Tibial nerve (tissue), 3 donors: ENCODE measurements at regions not wholly inside any gene's neighbourhood (a gene's known extent, or its start where the extent isn't known, plus 50 kb on each side); places are given as distances from the start of the nearest gene placed in this dataset.

ENCODE experiments used
- POLR2A ChIP-seq, 2 donors: fragments of 450-650 bp; IDR thresholded peaks; one replicate each; pipeline ENCODE4 v1.6.1; 2017; ENCODE audit warnings: antibody characterized with exemption in 2 of 2, mild to moderate bottlenecking in 2 of 2, moderate library complexity in 2 of 2
- TF ChIP-seq, protein P1 (sequence below), 5 experiments: fragments of 200-600 bp in 3 of 5; fragments of 450-650 bp in 2 of 5; sonication (generic) in 3 of 5; IDR thresholded peaks; one replicate each; pipeline ENCODE4 v1.5.1; 2016 to 2019; ENCODE audit warnings: antibody characterized with exemption in 5 of 5, mild to moderate bottlenecking in 3 of 5, moderate library complexity in 2 of 5

DNA sequence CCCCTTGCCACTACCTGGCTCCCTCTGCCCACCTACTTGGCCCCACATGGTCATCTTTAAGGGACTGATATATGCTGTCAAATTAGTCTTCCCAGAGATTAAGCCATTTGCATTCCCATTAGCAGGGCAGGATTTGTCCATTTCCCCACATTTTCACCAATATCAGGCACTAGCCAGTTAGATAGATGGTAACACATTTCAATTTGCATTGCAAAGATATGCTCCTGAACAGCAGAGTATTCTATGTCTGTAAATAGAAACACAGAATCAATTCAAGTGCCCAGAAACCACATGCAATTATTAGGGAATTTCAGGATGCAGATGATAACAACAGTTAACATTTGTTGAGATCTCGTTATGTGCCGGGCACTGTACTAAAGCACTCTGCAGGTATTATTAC, 92.6 kb upstream of the IL12B start:
- TF ChIP-seq, protein P1, sequence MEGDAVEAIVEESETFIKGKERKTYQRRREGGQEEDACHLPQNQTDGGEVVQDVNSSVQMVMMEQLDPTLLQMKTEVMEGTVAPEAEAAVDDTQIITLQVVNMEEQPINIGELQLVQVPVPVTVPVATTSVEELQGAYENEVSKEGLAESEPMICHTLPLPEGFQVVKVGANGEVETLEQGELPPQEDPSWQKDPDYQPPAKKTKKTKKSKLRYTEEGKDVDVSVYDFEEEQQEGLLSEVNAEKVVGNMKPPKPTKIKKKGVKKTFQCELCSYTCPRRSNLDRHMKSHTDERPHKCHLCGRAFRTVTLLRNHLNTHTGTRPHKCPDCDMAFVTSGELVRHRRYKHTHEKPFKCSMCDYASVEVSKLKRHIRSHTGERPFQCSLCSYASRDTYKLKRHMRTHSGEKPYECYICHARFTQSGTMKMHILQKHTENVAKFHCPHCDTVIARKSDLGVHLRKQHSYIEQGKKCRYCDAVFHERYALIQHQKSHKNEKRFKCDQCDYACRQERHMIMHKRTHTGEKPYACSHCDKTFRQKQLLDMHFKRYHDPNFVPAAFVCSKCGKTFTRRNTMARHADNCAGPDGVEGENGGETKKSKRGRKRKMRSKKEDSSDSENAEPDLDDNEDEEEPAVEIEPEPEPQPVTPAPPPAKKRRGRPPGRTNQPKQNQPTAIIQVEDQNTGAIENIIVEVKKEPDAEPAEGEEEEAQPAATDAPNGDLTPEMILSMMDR (IDR thresholded peaks at IDR 0.05): no peak
- TF ChIP-seq POLR2A (IDR thresholded peaks at IDR 0.05): no peak
